AG09309 (cell line): ENCODE measurements at regions not wholly inside any gene's neighbourhood (a gene's known extent, or its start where the extent isn't known, plus 50 kb on each side); places are given as distances from the start of the nearest gene placed in this dataset.

Experiments
- DNase-seq: peaks from one replicate; pipeline ENCODE4 v3.0.0-alpha.2; 2010; ENCODE audit warnings: low read depth
- H3K4me3 ChIP-seq: 2 replicates; pipeline ENCODE4 v1.5.1; 2011; ENCODE audit warnings: mild to moderate bottlenecking, low read depth, low read length, moderate library complexity; ENCODE audit not compliant: control insufficient read depth
- CTCF ChIP-seq: IDR thresholded peaks from 2 replicates; pipeline ENCODE4 v1.5.1; 2011; ENCODE audit warnings: mild to moderate bottlenecking, low read depth, low read length, inconsistent platforms; ENCODE audit not compliant: insufficient read depth, control insufficient read depth; ENCODE audit errors: missing control alignments

GRCh38 chr1:68979891-68980290, 483.0 kb upstream of the DEPDC1 start:
- no peak for DNase-seq
- H3K4me3 ChIP-seq = no peak overlapping the region
- no peak for TF ChIP-seq CTCF

DNA sequence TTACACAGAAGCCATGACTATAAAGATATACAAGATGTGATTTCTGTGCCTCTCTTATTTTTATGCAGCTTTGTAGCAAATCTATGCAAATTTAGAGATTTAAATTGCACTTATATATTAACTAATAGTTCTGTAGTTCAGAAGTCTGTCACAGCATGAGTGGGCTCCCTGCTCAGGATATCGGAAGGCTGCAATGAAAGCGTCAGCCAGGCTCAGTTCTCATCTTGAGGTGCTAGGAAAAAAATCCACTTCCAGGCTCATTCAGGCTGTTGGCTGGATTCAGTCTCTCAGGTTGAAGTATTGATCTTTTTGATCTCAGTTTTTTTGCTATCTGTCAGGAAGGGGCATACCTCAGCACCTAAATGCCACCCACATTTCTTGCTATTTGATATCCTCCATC, 487.4 kb upstream of the DEPDC1 start:
- TF ChIP-seq CTCF = no peak
- DNase-seq = no peak
- no peak overlapping the region for H3K4me3 ChIP-seq

GRCh38 chr1:68994096-68994495, 497.2 kb upstream of the DEPDC1 start:
- H3K4me3 ChIP-seq = no peak overlapping the region
- no peak for DNase-seq
- no peak for TF ChIP-seq CTCF

DNA sequence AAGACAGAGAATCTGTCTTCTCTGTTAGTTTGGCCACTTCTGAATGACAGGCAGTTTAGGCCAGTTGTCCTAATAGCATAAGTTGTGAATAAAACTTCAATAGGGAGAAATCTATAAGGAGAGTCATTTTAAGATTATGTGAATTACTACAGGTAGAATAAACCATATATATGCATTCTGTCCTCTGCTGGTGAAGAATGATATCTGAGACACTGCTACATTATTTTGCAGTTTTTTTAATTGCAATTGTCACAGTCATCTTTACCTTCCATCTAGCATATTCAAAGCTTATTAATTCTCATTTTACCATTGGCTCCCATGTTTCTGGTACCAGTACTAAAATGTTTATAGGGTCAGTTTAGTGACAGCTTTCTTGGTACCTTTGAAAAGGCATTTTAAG, 519.6 kb upstream of the DEPDC1 start:
- H3K4me3 ChIP-seq = no peak overlapping the region
- DNase-seq = no peak
- TF ChIP-seq CTCF = no peak

GRCh38 chr1:69029649-69030048, 532.8 kb upstream of the DEPDC1 start:
- no peak for DNase-seq
- no peak for TF ChIP-seq CTCF
- H3K4me3 ChIP-seq = no peak overlapping the region

- H3K4me3 ChIP-seq = no peak overlapping the region
- DNase-seq = no peak
- no peak for TF ChIP-seq CTCF
Measured at GRCh38 chr1:69038379-69038778, 529.3 kb upstream of the LRRC7 start.

DNA sequence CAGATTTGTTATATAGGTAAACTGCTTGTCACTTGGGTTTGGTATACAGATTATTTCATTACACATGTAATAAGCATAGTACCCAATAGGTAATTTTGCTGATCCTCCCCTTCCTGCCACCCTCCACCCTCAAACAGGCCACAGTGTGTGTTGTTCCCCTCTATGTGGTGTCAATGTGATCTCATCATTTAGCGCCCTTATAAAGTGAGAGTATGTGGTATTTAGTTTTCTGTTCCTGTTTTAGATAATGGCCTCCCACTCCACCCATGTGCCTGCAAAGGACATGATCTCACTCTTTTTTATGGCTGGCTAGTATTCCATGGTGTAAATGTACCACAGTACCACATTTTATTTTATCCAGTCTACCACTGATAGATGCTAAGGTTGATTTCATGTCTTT, 522.1 kb upstream of the LRRC7 start:
- DNase-seq = no peak
- no peak for TF ChIP-seq CTCF
- no peak overlapping the region for H3K4me3 ChIP-seq
